WI38 (cell line): ENCODE measurements at regions not wholly inside any gene's neighbourhood (a gene's known extent, or its start where the extent isn't known, plus 50 kb on each side); places are given as distances from the start of the nearest gene placed in this dataset.

Experiments
- H3K4me3 ChIP-seq: 2 replicates; pipeline ENCODE4 v1.5.1; 2011; ENCODE audit warnings: low read depth, mild to moderate bottlenecking, control low read depth, low read length
- TF ChIP-seq, protein P1 (sequence below): IDR thresholded peaks from 2 replicates; pipeline ENCODE4 v1.5.1; 2012; ENCODE audit warnings: low read depth, mild to moderate bottlenecking, control low read depth, low read length

GRCh38 chr20:11214256-11214840, 540.5 kb upstream of the JAG1 start:
- H3K4me3 ChIP-seq: no peak overlapping the region
- TF ChIP-seq, protein P1, sequence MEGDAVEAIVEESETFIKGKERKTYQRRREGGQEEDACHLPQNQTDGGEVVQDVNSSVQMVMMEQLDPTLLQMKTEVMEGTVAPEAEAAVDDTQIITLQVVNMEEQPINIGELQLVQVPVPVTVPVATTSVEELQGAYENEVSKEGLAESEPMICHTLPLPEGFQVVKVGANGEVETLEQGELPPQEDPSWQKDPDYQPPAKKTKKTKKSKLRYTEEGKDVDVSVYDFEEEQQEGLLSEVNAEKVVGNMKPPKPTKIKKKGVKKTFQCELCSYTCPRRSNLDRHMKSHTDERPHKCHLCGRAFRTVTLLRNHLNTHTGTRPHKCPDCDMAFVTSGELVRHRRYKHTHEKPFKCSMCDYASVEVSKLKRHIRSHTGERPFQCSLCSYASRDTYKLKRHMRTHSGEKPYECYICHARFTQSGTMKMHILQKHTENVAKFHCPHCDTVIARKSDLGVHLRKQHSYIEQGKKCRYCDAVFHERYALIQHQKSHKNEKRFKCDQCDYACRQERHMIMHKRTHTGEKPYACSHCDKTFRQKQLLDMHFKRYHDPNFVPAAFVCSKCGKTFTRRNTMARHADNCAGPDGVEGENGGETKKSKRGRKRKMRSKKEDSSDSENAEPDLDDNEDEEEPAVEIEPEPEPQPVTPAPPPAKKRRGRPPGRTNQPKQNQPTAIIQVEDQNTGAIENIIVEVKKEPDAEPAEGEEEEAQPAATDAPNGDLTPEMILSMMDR: no peak

DNA sequence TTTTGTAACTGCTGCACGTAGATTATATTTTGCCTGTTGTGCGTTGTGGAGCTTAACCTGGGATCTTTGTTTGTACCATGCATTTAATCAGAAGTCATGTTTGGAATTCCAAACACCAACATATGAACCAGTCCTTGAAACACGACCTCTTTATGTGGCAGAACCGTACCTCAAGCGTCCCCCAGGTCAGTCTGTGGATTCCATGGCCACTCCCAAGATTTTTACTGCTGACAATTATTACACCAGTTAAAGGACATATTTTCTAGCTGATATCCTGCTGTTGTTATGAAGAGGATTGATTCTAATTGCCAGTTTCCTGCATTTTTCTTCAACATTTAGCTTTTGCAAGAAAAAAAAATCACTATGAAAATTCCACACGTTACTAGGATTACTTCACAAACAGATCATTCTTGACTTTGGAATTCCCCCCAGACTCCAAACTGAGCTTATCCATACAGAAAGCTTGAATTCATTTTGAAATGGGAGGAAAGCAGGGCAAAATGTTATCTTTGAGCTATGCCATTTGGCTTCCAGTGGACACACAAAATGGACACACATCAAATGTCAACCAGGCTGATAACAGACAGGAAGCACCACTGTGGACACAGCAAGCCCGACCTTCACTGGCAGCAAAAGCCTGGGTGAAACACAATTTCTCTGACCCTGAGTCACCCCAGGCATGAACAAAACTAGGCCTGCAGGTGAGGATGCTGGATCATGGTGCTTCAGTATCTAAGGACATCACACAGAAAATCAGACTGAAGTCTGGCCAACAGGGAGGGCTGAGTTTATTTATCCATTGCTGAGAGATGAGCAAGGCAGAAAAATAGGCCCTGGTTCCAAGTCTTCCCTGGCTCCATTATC, 542.9 kb upstream of the JAG1 start:
- TF ChIP-seq, protein P1: no peak
- H3K4me3 ChIP-seq: no peak overlapping the region

DNA sequence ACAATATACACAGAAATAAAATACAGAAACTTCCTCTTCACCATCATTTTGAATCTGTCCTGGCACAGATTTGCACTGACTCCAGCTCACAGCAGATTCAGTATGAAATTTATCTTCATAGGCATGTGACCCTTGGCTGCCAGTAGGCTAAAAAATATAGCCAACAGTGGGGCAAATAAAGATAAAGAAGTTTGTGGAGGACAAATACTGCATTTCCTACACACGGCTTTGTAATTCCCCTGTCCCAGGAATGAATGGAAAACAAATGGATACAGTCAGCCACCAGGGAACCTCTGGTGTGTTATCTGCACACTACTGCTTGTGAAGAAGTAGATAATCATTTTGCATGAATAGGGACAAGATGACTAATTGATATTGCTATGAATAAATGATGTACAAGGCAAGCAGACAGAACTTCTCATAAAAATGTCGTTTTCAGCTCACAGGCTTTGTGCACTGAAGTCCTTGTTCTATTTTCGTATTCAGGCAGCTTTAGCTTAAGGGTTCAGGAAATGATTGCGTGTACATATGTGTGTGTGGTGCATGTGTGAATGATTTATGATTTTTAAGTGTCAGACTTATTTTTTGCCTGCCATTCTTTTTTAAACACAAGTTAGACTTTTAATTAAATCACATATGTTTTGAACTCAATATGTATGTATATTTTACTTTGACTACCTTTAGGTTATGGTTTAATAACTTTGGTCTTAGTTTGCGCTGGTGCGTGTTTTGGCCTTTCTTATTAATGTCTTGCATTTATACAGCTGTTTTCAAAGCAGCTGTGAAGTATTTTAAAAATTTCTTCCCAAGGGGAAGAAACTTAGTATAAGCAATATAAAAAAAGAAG, 543.8 kb upstream of the JAG1 start:
- H3K4me3 ChIP-seq: no peak overlapping the region
- TF ChIP-seq, protein P1: no peak

- H3K4me3 ChIP-seq: no peak overlapping the region
- TF ChIP-seq, protein P1: no peak
Measured at GRCh38 chr20:11218173-11218680, 544.4 kb upstream of the JAG1 start.

DNA sequence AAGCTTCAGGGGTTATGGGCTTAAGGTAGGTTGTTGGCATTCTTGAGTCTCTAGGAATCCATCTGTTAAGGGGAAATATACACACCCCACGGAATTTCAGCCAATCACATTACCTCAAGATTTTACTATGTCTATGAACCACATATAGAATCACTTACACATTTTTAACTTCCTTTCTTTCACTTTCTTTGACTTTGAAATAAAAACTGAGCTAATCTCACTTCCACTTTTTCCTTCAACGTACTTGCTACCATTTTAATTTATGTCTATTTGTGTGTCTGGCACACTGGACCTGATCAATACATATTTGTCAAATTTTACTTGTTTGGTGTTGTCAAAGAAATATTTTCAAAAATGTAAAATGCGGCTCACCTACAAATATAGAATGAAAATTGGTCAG, 545.4 kb upstream of the JAG1 start:
- no peak overlapping the region for H3K4me3 ChIP-seq
- TF ChIP-seq, protein P1: no peak

GRCh38 chr20:11221046-11221445, 547.2 kb upstream of the JAG1 start:
- no peak overlapping the region for H3K4me3 ChIP-seq
- TF ChIP-seq, protein P1: no peak

GRCh38 chr20:11222243-11222642, 548.4 kb upstream of the JAG1 start:
- no peak overlapping the region for H3K4me3 ChIP-seq
- TF ChIP-seq, protein P1: no peak
